GM23338 (cell line): ENCODE measurements at regions not wholly inside any gene's neighbourhood (a gene's known extent, or its start where the extent isn't known, plus 50 kb on each side); places are given as distances from the start of the nearest gene placed in this dataset.

ENCODE experiments used
- ATAC-seq: fragments of 200-7000 bp; cut with Tn5 transposase; 3 replicates; pipeline ENCODE4 v1.9.1; 2020
- DNase-seq: peaks from one replicate; pipeline ENCODE4 v3.0.0-alpha.2; 2015; ENCODE audit warnings: low spot score
- H2AFZ ChIP-seq: fragments of 200-600 bp; sonication (generic); 2 replicates; pipeline ENCODE4 v1.8.0; 2016; ENCODE audit warnings: antibody characterized with exemption, mild to moderate bottlenecking, moderate library complexity
- H3F3A ChIP-seq: fragments of 200-600 bp; sonication (generic); replicated peaks from 2 replicates; pipeline ENCODE4 v1.8.0; 2017; ENCODE audit warnings: antibody characterized with exemption, mixed run types, low read depth
- H3K27ac ChIP-seq: fragments of 200-600 bp; sonication (generic); 2 replicates; pipeline ENCODE4 v1.6.1; 2016; ENCODE audit warnings: low read depth
- H3K27me3 ChIP-seq: fragments of 200-600 bp; sonication (generic); 2 replicates; pipeline ENCODE4 v1.8.0; 2016; ENCODE audit warnings: mild to moderate bottlenecking, mixed run types, moderate library complexity; ENCODE audit not compliant: insufficient read depth
- H3K36me3 ChIP-seq: fragments of 200-600 bp; sonication (generic); 2 replicates; pipeline ENCODE4 v1.8.0; 2016; ENCODE audit warnings: mild to moderate bottlenecking; ENCODE audit not compliant: insufficient read depth
- H3K4me1 ChIP-seq: fragments of 200-600 bp; sonication (generic); 2 replicates; pipeline ENCODE4 v1.8.0; 2016; ENCODE audit warnings: mild to moderate bottlenecking, moderate library complexity; ENCODE audit not compliant: insufficient read depth
- H3K4me2 ChIP-seq: fragments of 200-600 bp; sonication (generic); 2 replicates; pipeline ENCODE4 v1.7.1; 2017; ENCODE audit warnings: mixed run types
- H3K4me3 ChIP-seq: fragments of 200-600 bp; sonication (generic); 2 replicates; pipeline ENCODE4 v1.6.1; 2016; ENCODE audit warnings: mixed run types
- H3K79me2 ChIP-seq: fragments of 200-600 bp; sonication (generic); replicated peaks from 2 replicates; pipeline ENCODE4 v1.8.0; 2017; ENCODE audit warnings: mild to moderate bottlenecking; ENCODE audit not compliant: insufficient read depth
- H3K9me2 ChIP-seq: fragments of 200-600 bp; sonication (generic); 2 replicates; pipeline ENCODE4 v1.8.0; 2017; ENCODE audit not compliant: insufficient read depth
- H4K20me1 ChIP-seq: fragments of 200-600 bp; sonication (generic); replicated peaks from 2 replicates; pipeline ENCODE4 v1.8.0; 2017; ENCODE audit warnings: mild to moderate bottlenecking; ENCODE audit not compliant: insufficient read depth
- H3K27ac Mint-ChIP-seq: 2 replicates; pipeline ENCODE4 v1.8.0; 2020; ENCODE audit warnings: inconsistent platforms, mild to moderate bottlenecking, moderate library complexity, mixed read lengths
- H3K27me3 Mint-ChIP-seq: 3 replicates; pipeline ENCODE4 v1.8.0; 2022; ENCODE audit warnings: low read depth, mild to moderate bottlenecking, moderate library complexity, mixed read lengths, inconsistent platforms; ENCODE audit not compliant: insufficient read depth, poor library complexity
- H3K36me3 Mint-ChIP-seq: 3 replicates; pipeline ENCODE4 v1.8.0; 2021; ENCODE audit warnings: low read depth, mild to moderate bottlenecking, inconsistent platforms, moderate library complexity, mixed read lengths
- H3K4me1 Mint-ChIP-seq: 3 replicates; pipeline ENCODE4 v1.8.0; 2020; ENCODE audit warnings: mild to moderate bottlenecking, inconsistent platforms, mixed read lengths
- H3K4me3 Mint-ChIP-seq: 3 replicates; pipeline ENCODE4 v1.8.0; 2021; ENCODE audit warnings: moderate library complexity, mild to moderate bottlenecking, inconsistent platforms, mixed read lengths
- H3K9me3 Mint-ChIP-seq: 3 replicates; pipeline ENCODE4 v1.8.0; 2020; ENCODE audit warnings: moderate library complexity, mild to moderate bottlenecking, inconsistent platforms, mixed read lengths
- CTCF ChIP-seq, 2 experiments: fragments of 200-600 bp in 1 of 2; sonication (generic) in 1 of 2; conservative IDR thresholded peaks; 2 replicates each; pipeline versions ENCODE4 v1.5.1 to v1.6.1; 2016 to 2017; ENCODE audit warnings: antibody characterized with exemption in 2 of 2, low read depth in 2 of 2, mild to moderate bottlenecking in 2 of 2, moderate library complexity in 1 of 2
- JUNB ChIP-seq: IDR thresholded peaks from one replicate; pipeline ENCODE4 v1.6.1; 2016; ENCODE audit warnings: antibody characterized with exemption; ENCODE audit not compliant: unreplicated experiment
- NANOG ChIP-seq: IDR thresholded peaks from 2 replicates; pipeline ENCODE4 v1.6.1; 2016; ENCODE audit warnings: antibody characterized with exemption, borderline replicate concordance
- POLR2AphosphoS5 ChIP-seq: IDR thresholded peaks from 2 replicates; pipeline ENCODE4 v1.6.1; 2016; ENCODE audit warnings: antibody characterized with exemption, low read depth
- ZNF462 ChIP-seq: fragments of 250-450 bp; sonication (Bioruptor Pico); IDR thresholded peaks from 2 replicates; pipeline ENCODE4 v1.5.0; 2020; ENCODE audit warnings: mild to moderate bottlenecking, moderate library complexity

GRCh38 chr3:166080096-166080495, 242.9 kb upstream of the BCHE start:
- no peaks in the 10 kb centered on the region for H3K27me3 Mint-ChIP-seq
- Histone ChIP-seq H3K4me3 (no peak overlapping the region), H3K79me2 (no peaks in the 10 kb centered on the region), H3F3A (no peaks in the 10 kb centered on the region), H3K9me2 (no peaks in the 10 kb centered on the region), H2AFZ (no peak overlapping the region), H3K27me3 (no peaks in the 10 kb centered on the region), H3K36me3 (no peaks in the 10 kb centered on the region), H4K20me1 (no peaks in the 10 kb centered on the region), H3K4me2 (no peak overlapping the region), H3K27ac (no peak overlapping the region), H3K4me1 (no peaks in the 10 kb centered on the region)
- DNase-seq (no peak), ATAC-seq (no peak)
- no peaks in the 10 kb centered on the region for H3K36me3 Mint-ChIP-seq
- no peaks in the 10 kb centered on the region for H3K9me3 Mint-ChIP-seq
- TF ChIP-seq ZNF462 (CRISPR knock-in tag), result no peak
- H3K4me1 Mint-ChIP-seq, result no peaks in the 10 kb centered on the region
- H3K27ac Mint-ChIP-seq, result no peak overlapping the region
- no peak overlapping the region for H3K4me3 Mint-ChIP-seq

- H3K4me3 ChIP-seq, result no peak overlapping the region
- no peaks in the 10 kb centered on the region for H4K20me1 ChIP-seq
- peaks cover 15% of the 10 kb centered on the region for H3K4me1 ChIP-seq
- H3K9me2 ChIP-seq, result peaks cover 7% of the 10 kb centered on the region; the same call in 1 of the 2 replicates
- no peaks in the 10 kb centered on the region for H3K27me3 Mint-ChIP-seq
- ATAC-seq (peak; percentile 77), DNase-seq (peak; percentile 33)
- peaks cover 10% of the 10 kb centered on the region; the same call in 2 of the 3 replicates for H3K36me3 Mint-ChIP-seq
- peaks cover 18% of the 10 kb centered on the region for H3K4me1 Mint-ChIP-seq
- H3K4me2 ChIP-seq, result no peak overlapping the region
- no peak overlapping the region for H2AFZ ChIP-seq
- peaks cover 19% of the 10 kb centered on the region for H3K9me3 Mint-ChIP-seq
- H3K27ac Mint-ChIP-seq, result no peak overlapping the region
- H3K79me2 ChIP-seq, result no peaks in the 10 kb centered on the region
- H3K27ac ChIP-seq, result no peak overlapping the region
- no peaks in the 10 kb centered on the region for H3K36me3 ChIP-seq
- H3K27me3 ChIP-seq, result no peaks in the 10 kb centered on the region
- H3F3A ChIP-seq, result no peaks in the 10 kb centered on the region
- no peak overlapping the region for H3K4me3 Mint-ChIP-seq
- TF ChIP-seq POLR2AphosphoS5 (no peak), NANOG (no peak), CTCF (conservative IDR thresholded peaks at IDR 0.05; ENCODE audit: low read depth in 2 of 2) (no peak), JUNB (no peak), ZNF462 (CRISPR knock-in tag) (no peak)
Observed at GRCh38 chr3:166071831-166072230, 234.6 kb upstream of the BCHE start.
